Adrenal gland (tissue), 9 donors: ENCODE measurements at regions not wholly inside any gene's neighbourhood (a gene's known extent, or its start where the extent isn't known, plus 50 kb on each side); places are given as distances from the start of the nearest gene placed in this dataset.

Experiments
- DNase-seq, 7 donors: peaks; one replicate each; pipeline ENCODE4 v3.0.0-alpha.2; 2019 to 2020
- H3K27ac ChIP-seq, 5 donors: fragments of 200-600 bp; sonication (generic) in 4 of 5; 1 replicate in 3 of 5; 2 replicates in 2 of 5; pipeline versions ENCODE4 v1.5.1 to v1.8.0; 2016 to 2020; ENCODE audit warnings: mild to moderate bottlenecking in 1 of 5
- H3K27me3 ChIP-seq: fragments of 200-600 bp; 2 replicates; pipeline ENCODE4 v1.8.0; 2021
- H3K36me3 ChIP-seq, 2 donors: fragments of 200-600 bp; replicated peaks in 1 of 2; 1 replicate in 1 of 2; 2 replicates in 1 of 2; pipeline versions ENCODE4 v1.5.1 to v1.8.0; 2018 to 2022
- H3K4me1 ChIP-seq, 2 donors: fragments of 200-600 bp; replicated peaks in 1 of 2; 1 replicate in 1 of 2; 2 replicates in 1 of 2; pipeline versions ENCODE4 v1.5.1 to v1.8.0; 2018 to 2021
- H3K4me3 ChIP-seq, 4 donors: fragments of 200-600 bp; sonication (generic) in 3 of 4; one replicate each; pipeline ENCODE4 v1.5.1; 2016 to 2018
- H3K9me3 ChIP-seq, 3 donors: fragments of 200-600 bp; sonication (generic) in 1 of 3; replicated peaks in 1 of 3; 1 replicate in 2 of 3; 2 replicates in 1 of 3; pipeline versions ENCODE4 v1.5.1 to v1.8.0; 2016 to 2021
- POLR2A ChIP-seq, 2 donors: fragments of 450-650 bp; IDR thresholded peaks; one replicate each; pipeline ENCODE4 v1.6.1; 2017; ENCODE audit warnings: antibody characterized with exemption in 2 of 2, mild to moderate bottlenecking in 2 of 2, moderate library complexity in 1 of 2
- WGBS, 4 donors: extraction: QIAGEN DNeasy Blood & Tissue Kit in 2 of 4; methylation state at CpG; one replicate each; pipeline versions ENCODE4 v1.1.5 to v1.1.7; 2013 to 2017; 5-methylcytosine and 5-hydroxymethylcytosine counted together
- intact Hi-C, 2 donors: fragments of 100-400 bp; cut with DNase I; formaldehyde crosslinking; loops; one replicate each; pipeline versions ENCODE4 v1.14.1 to v1.15.0; 2022 to 2023
- TF ChIP-seq, protein P1 (sequence below), 6 experiments: fragments of 450-650 bp in 4 of 6; fragments of 200-600 bp in 2 of 6; sonication (generic) in 1 of 6; IDR thresholded peaks; 1 replicate in 5 of 6; 2 replicates in 1 of 6; pipeline versions ENCODE4 v1.5.1 to v1.8.0; 2016 to 2021; ENCODE audit warnings: antibody characterized with exemption in 6 of 6, mild to moderate bottlenecking in 2 of 6, moderate library complexity in 1 of 6
- donor health status: healthy with polysubstance abuse.
- donor health status: Bipolar disorder and iron deficiency.
- donor health status: DM: yes; HTN: yes; CAD: no.
- donor health status: DM: no; HTN: no; CAD: no.
- donor health status: DM: no; HTN: no; CAD: no.

- intact Hi-C loops, result no loop called here
- 75 to 82% (median 76%) methylated on average over 5 of the region's 5 CpGs for WGBS, 4 donors
- Histone ChIP-seq H3K9me3 (no peaks in the 10 kb centered on the region), H3K27ac (no peak overlapping the region), H3K4me1 (no peaks in the 10 kb centered on the region), H3K36me3 (no peaks in the 10 kb centered on the region), H3K4me3 (no peak overlapping the region), H3K27me3 (no peaks in the 10 kb centered on the region)
- no peak for TF ChIP-seq POLR2A (IDR thresholded peaks at IDR 0.05)
- TF ChIP-seq, protein P1, sequence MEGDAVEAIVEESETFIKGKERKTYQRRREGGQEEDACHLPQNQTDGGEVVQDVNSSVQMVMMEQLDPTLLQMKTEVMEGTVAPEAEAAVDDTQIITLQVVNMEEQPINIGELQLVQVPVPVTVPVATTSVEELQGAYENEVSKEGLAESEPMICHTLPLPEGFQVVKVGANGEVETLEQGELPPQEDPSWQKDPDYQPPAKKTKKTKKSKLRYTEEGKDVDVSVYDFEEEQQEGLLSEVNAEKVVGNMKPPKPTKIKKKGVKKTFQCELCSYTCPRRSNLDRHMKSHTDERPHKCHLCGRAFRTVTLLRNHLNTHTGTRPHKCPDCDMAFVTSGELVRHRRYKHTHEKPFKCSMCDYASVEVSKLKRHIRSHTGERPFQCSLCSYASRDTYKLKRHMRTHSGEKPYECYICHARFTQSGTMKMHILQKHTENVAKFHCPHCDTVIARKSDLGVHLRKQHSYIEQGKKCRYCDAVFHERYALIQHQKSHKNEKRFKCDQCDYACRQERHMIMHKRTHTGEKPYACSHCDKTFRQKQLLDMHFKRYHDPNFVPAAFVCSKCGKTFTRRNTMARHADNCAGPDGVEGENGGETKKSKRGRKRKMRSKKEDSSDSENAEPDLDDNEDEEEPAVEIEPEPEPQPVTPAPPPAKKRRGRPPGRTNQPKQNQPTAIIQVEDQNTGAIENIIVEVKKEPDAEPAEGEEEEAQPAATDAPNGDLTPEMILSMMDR (IDR thresholded peaks at IDR 0.05), result no peak
- DNase-seq, result no peak
Observed at GRCh38 chr5:99702565-99702964, 773.8 kb upstream of the CHD1 start.

GRCh38 chr5:99694884-99695283 is 766.1 kb upstream of the CHD1 start:
- no peak overlapping the region for H3K4me3 ChIP-seq
- no peaks in the 10 kb centered on the region for H3K27me3 ChIP-seq
- H3K4me1 ChIP-seq, result no peaks in the 10 kb centered on the region
- no peak overlapping the region for H3K27ac ChIP-seq
- H3K36me3 ChIP-seq, result no peaks in the 10 kb centered on the region
- no peaks in the 10 kb centered on the region for H3K9me3 ChIP-seq
- no peak for DNase-seq
- intact Hi-C loops, result no loop called here
- TF ChIP-seq, protein P1 (IDR thresholded peaks at IDR 0.05), result no peak
- no peak for TF ChIP-seq POLR2A (IDR thresholded peaks at IDR 0.05)
- WGBS, 4 donors, result 84 to 92% (median 90%) methylated on average over 10 of the region's 10 CpGs

DNA sequence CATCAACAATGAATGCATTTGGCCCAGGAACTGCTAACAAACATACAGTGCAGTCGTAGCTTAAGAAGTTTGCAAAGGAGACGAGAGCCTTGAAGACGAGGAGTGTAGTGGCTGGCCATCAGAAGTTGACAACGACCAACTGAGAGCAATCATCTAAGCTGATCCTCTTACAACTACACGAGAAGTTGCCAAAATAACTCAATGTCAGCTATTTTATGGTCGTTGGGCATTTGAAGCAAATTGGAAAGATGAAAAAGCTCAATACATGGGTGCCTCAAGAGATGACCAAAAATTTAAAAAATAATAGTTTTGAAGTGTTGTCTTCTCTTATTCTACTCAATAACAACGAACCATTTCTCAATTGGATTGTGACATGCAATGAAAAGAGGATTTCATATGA is 757.7 kb upstream of the CHD1 start:
- Histone ChIP-seq H3K9me3 (no peaks in the 10 kb centered on the region), H3K4me1 (no peaks in the 10 kb centered on the region), H3K27ac (no peak overlapping the region), H3K36me3 (no peaks in the 10 kb centered on the region), H3K4me3 (no peak overlapping the region), H3K27me3 (no peaks in the 10 kb centered on the region)
- no peak for DNase-seq
- 66 to 77% (median 73%) methylated on average over 7 of the region's 7 CpGs for WGBS, 4 donors
- TF ChIP-seq, protein P1 (IDR thresholded peaks at IDR 0.05), result no peak
- no peak for TF ChIP-seq POLR2A (IDR thresholded peaks at IDR 0.05)
- intact Hi-C loops, result no loop called here

DNA sequence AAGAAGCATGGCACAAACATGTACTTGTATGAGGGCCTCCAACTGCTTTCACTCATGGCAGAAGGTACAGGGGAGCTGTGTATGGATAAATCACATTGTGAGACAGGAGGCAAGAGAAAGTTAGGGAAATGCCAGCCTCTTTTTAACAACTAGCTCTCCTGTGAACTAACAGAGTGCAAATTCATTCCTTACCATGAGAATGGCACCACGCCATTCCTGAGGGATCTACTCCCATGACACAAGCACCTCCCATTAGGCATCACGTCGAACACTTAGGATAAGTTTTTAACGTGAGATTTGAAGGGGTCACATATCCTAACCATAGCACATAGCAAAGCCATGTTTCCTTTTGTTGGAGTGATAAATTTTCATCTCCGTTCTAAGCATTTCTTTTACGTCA is 747.2 kb upstream of the CHD1 start:
- no peak for DNase-seq

More for the DNA sequence above, 747.2 kb upstream of the CHD1 start:
- H3K4me1 ChIP-seq, result no peaks in the 10 kb centered on the region
- H3K9me3 ChIP-seq, result no peaks in the 10 kb centered on the region
- no peak overlapping the region for H3K27ac ChIP-seq
- H3K36me3 ChIP-seq, result no peaks in the 10 kb centered on the region
- intact Hi-C loops, result no loop called here
- H3K27me3 ChIP-seq, result no peaks in the 10 kb centered on the region
- no peak overlapping the region for H3K4me3 ChIP-seq
- 65 to 80% (median 75%) methylated on average over 6 of the region's 6 CpGs for WGBS, 4 donors
- TF ChIP-seq, protein P1 (IDR thresholded peaks at IDR 0.05), result no peak
- no peak for TF ChIP-seq POLR2A (IDR thresholded peaks at IDR 0.05)
